WERI-Rb-1 (cell line): ENCODE measurements at regions not wholly inside any gene's neighbourhood (a gene's known extent, or its start where the extent isn't known, plus 50 kb on each side); places are given as distances from the start of the nearest gene placed in this dataset.
"Not testable (repeated sequence)": the region's sequence is repeated elsewhere in the genome, so short reads cannot be mapped to it uniquely, and the experiment has no call there.

Experiments
- DNase-seq: peaks from one replicate; pipeline ENCODE4 v3.0.0-alpha.2; 2020
- H3K27ac ChIP-seq: fragments of 250-450 bp; sonication (Bioruptor Pico); 2 replicates; pipeline ENCODE4 v1.5.1; 2020; ENCODE audit warnings: mild to moderate bottlenecking, moderate library complexity
- H3K27me3 ChIP-seq: fragments of 250-450 bp; sonication (Bioruptor Pico); 2 replicates; pipeline ENCODE4 v1.5.1; 2021; ENCODE audit warnings: mild to moderate bottlenecking, low read depth, moderate library complexity; ENCODE audit not compliant: insufficient read depth, severe bottlenecking
- H3K36me3 ChIP-seq: fragments of 250-450 bp; sonication (Bioruptor Pico); 2 replicates; pipeline ENCODE4 v1.5.1; 2020; ENCODE audit warnings: mild to moderate bottlenecking, moderate library complexity
- H3K4me3 ChIP-seq: 2 replicates; pipeline ENCODE4 v1.5.1; 2011; ENCODE audit warnings: low read depth, mild to moderate bottlenecking, control low read depth, low read length
- H3K9me3 ChIP-seq: fragments of 250-450 bp; sonication (Bioruptor Pico); 2 replicates; pipeline ENCODE4 v1.5.1; 2021; ENCODE audit warnings: mild to moderate bottlenecking, moderate library complexity; ENCODE audit not compliant: severe bottlenecking
- TF ChIP-seq, protein P1 (sequence below): IDR thresholded peaks from 2 replicates; pipeline ENCODE4 v1.5.1; 2011; ENCODE audit warnings: low read depth, mild to moderate bottlenecking, control low read depth, inconsistent platforms, low read length

DNA sequence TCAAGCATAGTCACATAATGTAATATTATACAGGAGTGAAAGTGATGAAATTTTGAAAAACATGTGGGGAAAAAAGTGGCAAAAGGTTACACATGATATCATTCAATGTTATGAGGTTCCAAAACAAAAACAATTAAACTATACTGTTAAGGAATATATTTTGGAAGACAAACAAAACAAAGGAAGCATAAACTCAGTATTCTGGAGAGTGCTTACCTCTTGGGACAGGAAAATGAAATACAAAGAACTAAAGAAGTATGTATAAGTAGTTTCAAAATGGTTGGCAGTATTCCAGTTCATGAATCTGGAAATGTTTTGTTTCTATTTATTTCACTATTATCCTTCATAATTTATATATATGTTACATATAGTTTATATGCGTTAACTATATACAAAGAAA, 213.5 kb downstream of the MOXD1 start:
- peaks cover 55% of the 10 kb centered on the region for H3K27me3 ChIP-seq

DNA sequence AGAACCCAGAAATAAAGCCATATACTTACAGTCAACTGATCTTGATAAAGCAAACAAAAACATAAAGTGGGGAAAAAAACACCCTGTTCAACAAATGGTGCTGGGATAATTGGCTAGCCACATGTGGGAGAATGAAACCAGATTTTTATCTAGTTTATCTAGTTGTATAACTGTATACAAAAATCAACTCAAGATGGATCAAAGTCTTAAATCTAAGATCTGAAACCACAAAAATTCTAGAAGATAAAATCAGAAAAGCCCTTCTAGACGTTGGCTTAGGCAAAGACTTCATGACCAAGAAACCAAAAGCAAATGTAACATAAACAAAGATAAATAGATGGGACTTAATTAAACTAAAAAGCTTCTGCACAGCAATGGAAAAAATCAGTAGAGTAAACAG, 216.3 kb downstream of the MOXD1 start:
- not testable (repeated sequence) for H3K9me3 ChIP-seq, DNase-seq, H3K27ac ChIP-seq, H3K4me3 ChIP-seq, H3K36me3 ChIP-seq
- peaks cover 49% of the 10 kb centered on the region for H3K27me3 ChIP-seq

More for the DNA sequence above, 213.5 kb downstream of the MOXD1 start:
- no peaks in the 10 kb centered on the region for H3K36me3 ChIP-seq
- no peak overlapping the region for H3K27ac ChIP-seq
- no peak for DNase-seq
- no peak overlapping the region for H3K4me3 ChIP-seq
- no peaks in the 10 kb centered on the region for H3K9me3 ChIP-seq
- TF ChIP-seq, protein P1, sequence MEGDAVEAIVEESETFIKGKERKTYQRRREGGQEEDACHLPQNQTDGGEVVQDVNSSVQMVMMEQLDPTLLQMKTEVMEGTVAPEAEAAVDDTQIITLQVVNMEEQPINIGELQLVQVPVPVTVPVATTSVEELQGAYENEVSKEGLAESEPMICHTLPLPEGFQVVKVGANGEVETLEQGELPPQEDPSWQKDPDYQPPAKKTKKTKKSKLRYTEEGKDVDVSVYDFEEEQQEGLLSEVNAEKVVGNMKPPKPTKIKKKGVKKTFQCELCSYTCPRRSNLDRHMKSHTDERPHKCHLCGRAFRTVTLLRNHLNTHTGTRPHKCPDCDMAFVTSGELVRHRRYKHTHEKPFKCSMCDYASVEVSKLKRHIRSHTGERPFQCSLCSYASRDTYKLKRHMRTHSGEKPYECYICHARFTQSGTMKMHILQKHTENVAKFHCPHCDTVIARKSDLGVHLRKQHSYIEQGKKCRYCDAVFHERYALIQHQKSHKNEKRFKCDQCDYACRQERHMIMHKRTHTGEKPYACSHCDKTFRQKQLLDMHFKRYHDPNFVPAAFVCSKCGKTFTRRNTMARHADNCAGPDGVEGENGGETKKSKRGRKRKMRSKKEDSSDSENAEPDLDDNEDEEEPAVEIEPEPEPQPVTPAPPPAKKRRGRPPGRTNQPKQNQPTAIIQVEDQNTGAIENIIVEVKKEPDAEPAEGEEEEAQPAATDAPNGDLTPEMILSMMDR, result no peak

DNA sequence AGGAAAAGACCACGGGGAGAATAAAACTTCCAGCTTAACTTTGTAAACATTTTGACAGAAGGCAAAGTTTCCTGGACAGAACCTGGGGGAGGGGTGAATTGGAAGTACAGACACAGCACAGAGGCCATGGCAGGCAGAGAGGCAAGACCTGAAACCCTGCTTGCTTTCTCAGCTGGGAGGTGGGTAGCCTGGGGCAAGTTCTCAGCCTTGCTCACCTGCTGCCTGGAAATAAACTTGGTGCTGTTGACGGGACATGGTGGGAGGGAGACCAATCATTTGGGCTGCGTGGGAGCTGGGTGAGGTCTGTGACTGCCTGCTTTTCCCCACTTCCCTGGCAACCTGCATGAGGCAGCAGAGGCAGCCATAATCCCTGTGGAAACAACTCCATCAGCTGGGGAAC, 221.3 kb downstream of the MOXD1 start:
- H3K4me3 ChIP-seq, result no peak overlapping the region
- H3K27ac ChIP-seq, result no peak overlapping the region
- H3K27me3 ChIP-seq, result peaks cover 47% of the 10 kb centered on the region
- no peak for DNase-seq
- no peaks in the 10 kb centered on the region for H3K9me3 ChIP-seq
- no peaks in the 10 kb centered on the region for H3K36me3 ChIP-seq
- TF ChIP-seq, protein P1, result no peak

DNA sequence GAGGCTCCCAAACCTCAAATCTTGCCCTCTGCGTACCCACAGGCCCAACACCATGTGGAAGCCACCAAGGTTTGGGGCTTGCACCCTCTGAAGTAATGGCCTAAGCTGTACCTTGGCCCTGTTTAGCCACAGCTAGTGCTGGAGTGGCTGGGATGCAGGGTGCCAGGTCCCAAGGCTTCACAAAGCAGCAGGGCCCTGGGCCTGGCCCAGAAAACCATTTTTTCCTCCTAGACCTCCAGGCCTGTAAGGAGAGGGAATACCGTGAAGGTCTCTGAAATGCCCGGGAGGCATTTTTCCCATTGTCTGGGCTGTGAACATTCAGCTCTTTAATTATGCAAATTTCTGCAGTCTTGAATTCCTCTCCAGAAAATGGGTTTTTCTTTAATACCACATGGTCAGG, 223.7 kb upstream of the CCN2 start:
- Histone ChIP-seq H3K9me3 (no peaks in the 10 kb centered on the region), H3K4me3 (no peak overlapping the region), H3K27me3 (peaks cover 36% of the 10 kb centered on the region), H3K36me3 (no peaks in the 10 kb centered on the region), H3K27ac (no peak overlapping the region)
- no peak for DNase-seq
- TF ChIP-seq, protein P1, result no peak

DNA sequence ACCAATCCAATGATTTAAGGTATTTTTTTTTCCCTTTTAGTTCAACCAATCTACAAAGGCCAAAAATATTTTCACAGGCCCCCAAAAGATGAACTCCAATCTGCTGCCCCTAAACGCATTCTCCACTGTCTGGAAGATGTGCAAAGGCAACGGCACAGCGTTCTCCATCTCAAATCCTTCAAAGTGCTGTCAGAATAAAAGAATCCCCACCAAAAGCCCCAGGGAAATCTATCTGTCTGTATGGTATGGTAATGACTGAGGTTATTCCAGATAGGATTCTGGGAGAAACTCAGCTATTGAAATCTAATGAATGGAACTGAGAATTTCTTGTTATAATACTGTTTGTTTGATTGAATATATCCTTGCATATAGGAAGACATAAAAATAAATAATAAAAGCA, 217.8 kb upstream of the CCN2 start:
- no peaks in the 10 kb centered on the region for H3K36me3 ChIP-seq
- H3K27me3 ChIP-seq, result peaks cover 47% of the 10 kb centered on the region
- no peak for DNase-seq
- TF ChIP-seq, protein P1, result no peak
- H3K27ac ChIP-seq, result no peak overlapping the region
- no peaks in the 10 kb centered on the region for H3K9me3 ChIP-seq
- H3K4me3 ChIP-seq, result no peak overlapping the region

DNA sequence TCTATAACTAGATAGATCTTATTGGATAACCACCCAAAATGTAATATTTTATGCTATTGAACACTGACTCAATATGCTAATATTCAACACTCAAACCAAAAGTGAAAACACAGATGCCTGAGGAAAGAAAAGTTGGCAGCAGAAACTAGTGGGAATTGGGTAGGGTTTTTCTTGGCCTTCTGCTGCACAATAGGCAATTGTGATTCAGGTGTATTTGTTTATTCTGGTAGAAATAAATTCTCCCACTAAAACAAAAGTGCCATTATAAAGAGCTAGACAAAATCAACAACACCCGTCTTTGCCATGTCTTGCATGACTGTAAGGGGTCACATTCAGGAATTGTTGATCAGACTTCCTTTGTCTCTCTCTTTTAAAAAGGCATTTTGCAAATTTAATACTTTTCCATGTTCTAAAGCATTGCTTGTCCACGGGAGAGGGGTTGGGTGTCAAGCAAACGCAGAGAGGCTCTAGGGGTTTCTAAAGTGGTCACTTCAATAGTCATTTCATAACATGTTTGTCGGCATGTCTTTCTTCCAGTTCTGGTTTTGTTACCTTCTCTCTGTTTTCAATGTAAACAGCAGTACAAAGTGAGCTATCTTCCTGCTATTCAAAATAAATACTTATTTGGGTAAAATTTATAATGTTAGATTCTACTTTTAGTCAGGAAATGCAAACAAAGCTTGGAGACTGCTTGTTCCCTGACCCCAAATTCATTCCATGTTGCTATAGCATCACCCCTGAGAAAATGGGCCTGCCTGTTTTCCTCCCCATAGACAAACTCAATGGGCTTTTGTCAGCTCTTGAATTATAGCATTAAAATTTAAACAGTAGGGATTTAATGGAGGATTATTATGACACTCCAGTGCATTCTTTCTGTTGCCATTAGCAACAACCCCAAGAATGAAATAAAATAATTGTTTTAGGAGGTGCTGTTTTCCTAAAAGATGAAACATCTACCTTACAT, 217.0 kb upstream of the CCN2 start:
- TF ChIP-seq, protein P1, result no peak
- H3K9me3 ChIP-seq, result no peaks in the 10 kb centered on the region
- DNase-seq, result no peak
- no peak overlapping the region for H3K4me3 ChIP-seq
- H3K36me3 ChIP-seq, result no peaks in the 10 kb centered on the region
- H3K27ac ChIP-seq, result no peak overlapping the region
- H3K27me3 ChIP-seq, result peaks cover 45% of the 10 kb centered on the region
